GM23248 (cell line): ENCODE measurements at regions not wholly inside any gene's neighbourhood (a gene's known extent, or its start where the extent isn't known, plus 50 kb on each side); places are given as distances from the start of the nearest gene placed in this dataset.

ENCODE experiments used
- EZH2 ChIP-seq: fragments of 200-600 bp; sonication (generic); IDR thresholded peaks from 2 replicates; pipeline ENCODE4 v1.6.1; 2018; ENCODE audit warnings: antibody characterized with exemption, mild to moderate bottlenecking; ENCODE audit not compliant: insufficient read depth, poor library complexity, severe bottlenecking
- EZH2phosphoT487 ChIP-seq: fragments of 200-600 bp; sonication (generic); IDR thresholded peaks from 2 replicates; pipeline ENCODE4 v1.6.1; 2018; ENCODE audit warnings: antibody characterized with exemption, moderate library complexity, mild to moderate bottlenecking, low read depth; ENCODE audit not compliant: insufficient read depth

- no peak for TF ChIP-seq EZH2phosphoT487
- no peak for TF ChIP-seq EZH2
Measured at GRCh38 chr1:177800400-177801088, 169.3 kb downstream of the SEC16B start.
